ENCODE measurements at regions not wholly inside any gene's neighbourhood (a gene's known extent, or its start where the extent isn't known, plus 50 kb on each side); places are given as distances from the start of the nearest gene placed in this dataset.
"Not testable (repeated sequence)": the region's sequence is repeated elsewhere in the genome, so short reads cannot be mapped to it uniquely, and the experiment has no call there.

- Histone ChIP-seq H3K27me3 (ENCODE audit: control insufficient read depth in 1 of 2, insufficient read depth in 2 of 2, low read length in 2 of 2) (no peaks in the 10 kb centered on the region), H3K27ac (ENCODE audit: low read depth, low read length) (no peak overlapping the region), H3K36me3 (ENCODE audit: control insufficient read depth in 1 of 2, insufficient read depth in 2 of 2, low read length in 2 of 2) (no peaks in the 10 kb centered on the region), H3K4me3 (ENCODE audit: low read depth in 1 of 2, low read length in 2 of 2) (no peak overlapping the region), H3K9ac (ENCODE audit: low read depth in 1 of 2, low read length in 2 of 2) (no peak overlapping the region), H3K9me3 (ENCODE audit: control insufficient read depth in 1 of 2, low read length in 2 of 2) (no peaks in the 10 kb centered on the region), H3K4me1 (ENCODE audit: control insufficient read depth in 1 of 2, insufficient read depth in 2 of 2, low read length in 2 of 2) (no peaks in the 10 kb centered on the region)
Observed at GRCh38 chr12:67773896-67774295, 125.4 kb downstream of the DYRK2 start.

GRCh38 chr12:67774983-67775587 lies 126.5 kb downstream of the DYRK2 start:
- Histone ChIP-seq H3K27me3 (ENCODE audit: control insufficient read depth in 1 of 2, insufficient read depth in 2 of 2, low read length in 2 of 2) (no peaks in the 10 kb centered on the region), H3K4me3 (ENCODE audit: low read depth in 1 of 2, low read length in 2 of 2) (no peak overlapping the region), H3K9ac (ENCODE audit: low read depth in 1 of 2, low read length in 2 of 2) (no peak overlapping the region), H3K9me3 (ENCODE audit: control insufficient read depth in 1 of 2, low read length in 2 of 2) (no peaks in the 10 kb centered on the region), H3K27ac (ENCODE audit: low read depth, low read length) (no peak overlapping the region), H3K36me3 (ENCODE audit: control insufficient read depth in 1 of 2, insufficient read depth in 2 of 2, low read length in 2 of 2) (no peaks in the 10 kb centered on the region), H3K4me1 (ENCODE audit: control insufficient read depth in 1 of 2, insufficient read depth in 2 of 2, low read length in 2 of 2) (no peaks in the 10 kb centered on the region)

GRCh38 chr12:67780580-67781084 lies 132.1 kb downstream of the DYRK2 start:
- Histone ChIP-seq H3K4me1 (ENCODE audit: control insufficient read depth in 1 of 2, insufficient read depth in 2 of 2, low read length in 2 of 2) (no peaks in the 10 kb centered on the region), H3K27me3 (ENCODE audit: control insufficient read depth in 1 of 2, insufficient read depth in 2 of 2, low read length in 2 of 2) (no peaks in the 10 kb centered on the region), H3K36me3 (ENCODE audit: control insufficient read depth in 1 of 2, insufficient read depth in 2 of 2, low read length in 2 of 2) (no peaks in the 10 kb centered on the region), H3K9ac (ENCODE audit: low read depth in 1 of 2, low read length in 2 of 2) (no peak overlapping the region), H3K4me3 (ENCODE audit: low read depth in 1 of 2, low read length in 2 of 2) (no peak overlapping the region), H3K27ac (ENCODE audit: low read depth, low read length) (no peak overlapping the region), H3K9me3 (ENCODE audit: control insufficient read depth in 1 of 2, low read length in 2 of 2) (no peaks in the 10 kb centered on the region)

GRCh38 chr12:67782573-67782972 lies 134.0 kb downstream of the DYRK2 start:
- H3K36me3 ChIP-seq (ENCODE audit: control insufficient read depth in 1 of 2, insufficient read depth in 2 of 2, low read length in 2 of 2) = no peaks in the 10 kb centered on the region
- H3K9ac ChIP-seq (ENCODE audit: low read depth in 1 of 2, low read length in 2 of 2) = no peak overlapping the region
- H3K9me3 ChIP-seq (ENCODE audit: control insufficient read depth in 1 of 2, low read length in 2 of 2) = no peaks in the 10 kb centered on the region
- H3K27me3 ChIP-seq (ENCODE audit: control insufficient read depth in 1 of 2, insufficient read depth in 2 of 2, low read length in 2 of 2) = no peaks in the 10 kb centered on the region
- no peak overlapping the region for H3K4me3 ChIP-seq (ENCODE audit: low read depth in 1 of 2, low read length in 2 of 2)
- H3K27ac ChIP-seq (ENCODE audit: low read depth, low read length) = no peak overlapping the region
- no peaks in the 10 kb centered on the region for H3K4me1 ChIP-seq (ENCODE audit: control insufficient read depth in 1 of 2, insufficient read depth in 2 of 2, low read length in 2 of 2)

- Histone ChIP-seq H3K9me3 (ENCODE audit: control insufficient read depth in 1 of 2, low read length in 2 of 2) (no peaks in the 10 kb centered on the region), H3K9ac (ENCODE audit: low read depth in 1 of 2, low read length in 2 of 2) (no peak overlapping the region), H3K27ac (ENCODE audit: low read depth, low read length) (no peak overlapping the region), H3K4me1 (ENCODE audit: control insufficient read depth in 1 of 2, insufficient read depth in 2 of 2, low read length in 2 of 2) (no peaks in the 10 kb centered on the region), H3K4me3 (ENCODE audit: low read depth in 1 of 2, low read length in 2 of 2) (no peak overlapping the region), H3K27me3 (ENCODE audit: control insufficient read depth in 1 of 2, insufficient read depth in 2 of 2, low read length in 2 of 2) (no peaks in the 10 kb centered on the region), H3K36me3 (ENCODE audit: control insufficient read depth in 1 of 2, insufficient read depth in 2 of 2, low read length in 2 of 2) (no peaks in the 10 kb centered on the region)
Observed at GRCh38 chr12:67783393-67783792, 134.8 kb downstream of the DYRK2 start.

- Histone ChIP-seq H3K36me3 (ENCODE audit: control insufficient read depth in 1 of 2, insufficient read depth in 2 of 2, low read length in 2 of 2) (no peaks in the 10 kb centered on the region), H3K4me3 (ENCODE audit: low read depth in 1 of 2, low read length in 2 of 2) (no peak overlapping the region), H3K4me1 (ENCODE audit: control insufficient read depth in 1 of 2, insufficient read depth in 2 of 2, low read length in 2 of 2) (no peaks in the 10 kb centered on the region), H3K27me3 (ENCODE audit: control insufficient read depth in 1 of 2, insufficient read depth in 2 of 2, low read length in 2 of 2) (no peaks in the 10 kb centered on the region), H3K27ac (ENCODE audit: low read depth, low read length) (no peak overlapping the region), H3K9ac (ENCODE audit: low read depth in 1 of 2, low read length in 2 of 2) (no peak overlapping the region), H3K9me3 (ENCODE audit: control insufficient read depth in 1 of 2, low read length in 2 of 2) (no peaks in the 10 kb centered on the region)
Observed at GRCh38 chr12:67784831-67785230, 136.3 kb downstream of the DYRK2 start.

GRCh38 chr12:67786086-67786485 lies 137.5 kb downstream of the DYRK2 start:
- Histone ChIP-seq H3K9ac (ENCODE audit: low read depth in 1 of 2, low read length in 2 of 2) (no peak overlapping the region), H3K27ac (ENCODE audit: low read depth, low read length) (no peak overlapping the region), H3K27me3 (ENCODE audit: control insufficient read depth in 1 of 2, insufficient read depth in 2 of 2, low read length in 2 of 2) (no peaks in the 10 kb centered on the region), H3K4me3 (ENCODE audit: low read depth in 1 of 2, low read length in 2 of 2) (no peak overlapping the region), H3K9me3 (ENCODE audit: control insufficient read depth in 1 of 2, low read length in 2 of 2) (no peaks in the 10 kb centered on the region), H3K4me1 (ENCODE audit: control insufficient read depth in 1 of 2, insufficient read depth in 2 of 2, low read length in 2 of 2) (no peaks in the 10 kb centered on the region), H3K36me3 (ENCODE audit: control insufficient read depth in 1 of 2, insufficient read depth in 2 of 2, low read length in 2 of 2) (no peaks in the 10 kb centered on the region)

GRCh38 chr12:67788118-67788517 lies 139.6 kb downstream of the DYRK2 start:
- Histone ChIP-seq H3K9me3 (ENCODE audit: control insufficient read depth in 1 of 2, low read length in 2 of 2) (no peaks in the 10 kb centered on the region), H3K4me3 (ENCODE audit: low read depth in 1 of 2, low read length in 2 of 2) (no peak overlapping the region), H3K9ac (ENCODE audit: low read depth in 1 of 2, low read length in 2 of 2) (no peak overlapping the region), H3K27me3 (ENCODE audit: control insufficient read depth in 1 of 2, insufficient read depth in 2 of 2, low read length in 2 of 2) (no peaks in the 10 kb centered on the region), H3K4me1 (ENCODE audit: control insufficient read depth in 1 of 2, insufficient read depth in 2 of 2, low read length in 2 of 2) (no peaks in the 10 kb centered on the region), H3K27ac (ENCODE audit: low read depth, low read length) (no peak overlapping the region), H3K36me3 (ENCODE audit: control insufficient read depth in 1 of 2, insufficient read depth in 2 of 2, low read length in 2 of 2) (no peaks in the 10 kb centered on the region)

GRCh38 chr12:67789266-67789665 lies 140.7 kb downstream of the DYRK2 start:
- Histone ChIP-seq H3K9ac (ENCODE audit: low read depth in 1 of 2, low read length in 2 of 2) (no peak overlapping the region), H3K27ac (ENCODE audit: low read depth, low read length) (no peak overlapping the region), H3K4me1 (ENCODE audit: control insufficient read depth in 1 of 2, insufficient read depth in 2 of 2, low read length in 2 of 2) (no peaks in the 10 kb centered on the region), H3K4me3 (ENCODE audit: low read depth in 1 of 2, low read length in 2 of 2) (no peak overlapping the region), H3K27me3 (ENCODE audit: control insufficient read depth in 1 of 2, insufficient read depth in 2 of 2, low read length in 2 of 2) (no peaks in the 10 kb centered on the region), H3K36me3 (ENCODE audit: control insufficient read depth in 1 of 2, insufficient read depth in 2 of 2, low read length in 2 of 2) (no peaks in the 10 kb centered on the region), H3K9me3 (ENCODE audit: control insufficient read depth in 1 of 2, low read length in 2 of 2) (no peaks in the 10 kb centered on the region)

- Histone ChIP-seq H3K9me3 (ENCODE audit: control insufficient read depth in 1 of 2, low read length in 2 of 2) (no peaks in the 10 kb centered on the region), H3K4me3 (ENCODE audit: low read depth in 1 of 2, low read length in 2 of 2) (no peak overlapping the region)
Observed at GRCh38 chr12:67790660-67791059, 142.1 kb downstream of the DYRK2 start.

GRCh38 chr12:67791362-67791761 lies 142.8 kb downstream of the DYRK2 start:
- H3K4me3 ChIP-seq (ENCODE audit: low read depth in 1 of 2, low read length in 2 of 2); H3K36me3 ChIP-seq (ENCODE audit: control insufficient read depth in 1 of 2, insufficient read depth in 2 of 2, low read length in 2 of 2); H3K9ac ChIP-seq (ENCODE audit: low read depth in 1 of 2, low read length in 2 of 2); H3K27me3 ChIP-seq (ENCODE audit: control insufficient read depth in 1 of 2, insufficient read depth in 2 of 2, low read length in 2 of 2); H3K27ac ChIP-seq (ENCODE audit: low read depth, low read length); H3K9me3 ChIP-seq (ENCODE audit: control insufficient read depth in 1 of 2, low read length in 2 of 2): not testable (repeated sequence)
- H3K4me1 ChIP-seq (ENCODE audit: control insufficient read depth in 1 of 2, insufficient read depth in 2 of 2, low read length in 2 of 2) = peaks cover 0 to 10% of the 10 kb centered on the region in 2 donors

More at GRCh38 chr12:67790660-67791059, 142.1 kb downstream of the DYRK2 start:
- peaks cover 0 to 9% of the 10 kb centered on the region in 2 donors for H3K4me1 ChIP-seq (ENCODE audit: control insufficient read depth in 1 of 2, insufficient read depth in 2 of 2, low read length in 2 of 2)
- H3K9ac ChIP-seq (ENCODE audit: low read depth in 1 of 2, low read length in 2 of 2) = no peak overlapping the region
- H3K27ac ChIP-seq (ENCODE audit: low read depth, low read length) = no peak overlapping the region
- H3K27me3 ChIP-seq (ENCODE audit: control insufficient read depth in 1 of 2, insufficient read depth in 2 of 2, low read length in 2 of 2) = no peaks in the 10 kb centered on the region
- no peaks in the 10 kb centered on the region for H3K36me3 ChIP-seq (ENCODE audit: control insufficient read depth in 1 of 2, insufficient read depth in 2 of 2, low read length in 2 of 2)

Data from duodenal mucosa (tissue), 2 donors.